Neural cell (in vitro differentiated cells): ENCODE measurements at regions not wholly inside any gene's neighbourhood (a gene's known extent, or its start where the extent isn't known, plus 50 kb on each side); places are given as distances from the start of the nearest gene placed in this dataset.

ENCODE experiments used
- H2AFZ ChIP-seq: fragments of 200-600, 300-800 bp; sonication (generic), shearing (Covaris generic); 2 replicates; pipeline ENCODE4 v1.6.0; 2014; ENCODE audit warnings: low read depth, mild to moderate bottlenecking, antibody characterized with exemption, low read length, moderate library complexity
- H3F3A ChIP-seq: fragments of 200-600 bp; shearing (Covaris generic); 2 replicates; pipeline ENCODE4 v1.6.1; 2016; ENCODE audit warnings: mild to moderate bottlenecking, moderate library complexity, mixed read lengths, antibody characterized with exemption, low read length; ENCODE audit not compliant: insufficient read depth, poor library complexity, severe bottlenecking
- H3K27ac ChIP-seq: fragments of 200-600, 300-800 bp; sonication (generic), shearing (Covaris generic); 2 replicates; pipeline ENCODE4 v1.5.1; 2014; ENCODE audit warnings: mild to moderate bottlenecking, low read length, moderate library complexity
- H3K27me3 ChIP-seq: fragments of 300-800, 200-600 bp; sonication (generic), shearing (Covaris generic); 2 replicates; pipeline ENCODE4 v1.6.0; 2014; ENCODE audit warnings: mild to moderate bottlenecking, low read depth, low read length, moderate library complexity; ENCODE audit not compliant: insufficient read depth
- H3K36me3 ChIP-seq: fragments of 300-800, 200-600 bp; sonication (generic), shearing (Covaris generic); 2 replicates; pipeline ENCODE4 v1.5.1; 2014; ENCODE audit warnings: mild to moderate bottlenecking, antibody characterized with exemption, low read length, moderate library complexity; ENCODE audit not compliant: insufficient read depth
- H3K4me2 ChIP-seq: fragments of 300-800, 200-600 bp; sonication (generic), shearing (Covaris generic); 2 replicates; pipeline ENCODE4 v1.6.0; 2014; ENCODE audit warnings: mild to moderate bottlenecking, low read length
- H3K4me3 ChIP-seq: fragments of 300-800, 200-600 bp; sonication (generic), shearing (Covaris generic); 2 replicates; pipeline ENCODE4 v1.5.1; 2014; ENCODE audit warnings: mild to moderate bottlenecking, low read length, moderate library complexity
- H3K79me2 ChIP-seq: fragments of 200-600 bp; shearing (Covaris generic); replicated peaks from 2 replicates; pipeline ENCODE4 v1.6.0; 2014; ENCODE audit warnings: mild to moderate bottlenecking, low read length, moderate library complexity; ENCODE audit not compliant: insufficient read depth
- H3K9ac ChIP-seq: fragments of 300-800, 200-600 bp; sonication (generic), shearing (Covaris generic); 2 replicates; pipeline ENCODE4 v1.6.1; 2016; ENCODE audit warnings: mild to moderate bottlenecking, low read length, mixed read lengths
- H3K9me2 ChIP-seq: fragments of 200-600 bp; shearing (Covaris generic); 2 replicates; pipeline ENCODE4 v1.6.1; 2016; ENCODE audit warnings: mild to moderate bottlenecking, low read length, mixed read lengths; ENCODE audit not compliant: insufficient read depth
- H3K9me3 ChIP-seq: fragments of 200-600, 300-800 bp; sonication (generic), shearing (Covaris generic); 2 replicates; pipeline ENCODE4 v1.6.1; 2016; ENCODE audit warnings: mild to moderate bottlenecking, mixed run types, low read length, moderate library complexity, mixed read lengths
- H4K20me1 ChIP-seq: fragments of 200-600 bp; shearing (Covaris generic); 2 replicates; pipeline ENCODE4 v1.6.1; 2016; ENCODE audit warnings: mild to moderate bottlenecking, mixed run types; ENCODE audit not compliant: insufficient read depth
- CTCF ChIP-seq: fragments of 450-650 bp; IDR thresholded peaks from 2 replicates; pipeline ENCODE4 v1.5.1; 2014; ENCODE audit warnings: antibody characterized with exemption, mild to moderate bottlenecking, moderate library complexity; ENCODE audit not compliant: poor library complexity, severe bottlenecking
- EP300 ChIP-seq: fragments of 450-650 bp; conservative IDR thresholded peaks from 2 replicates; pipeline ENCODE4 v1.6.1; 2014; ENCODE audit warnings: antibody characterized with exemption, mild to moderate bottlenecking, moderate library complexity; ENCODE audit not compliant: poor library complexity, severe bottlenecking
- EZH2 ChIP-seq: fragments of 200-600, 300-800 bp; shearing (Covaris generic), sonication (generic); IDR thresholded peaks from 2 replicates; pipeline ENCODE4 v1.6.1; 2014; ENCODE audit warnings: antibody characterized with exemption, low read length, borderline replicate concordance, mild to moderate bottlenecking; ENCODE audit not compliant: insufficient read depth, poor library complexity, severe bottlenecking
- MXI1 ChIP-seq: fragments of 450-650 bp; conservative IDR thresholded peaks from 2 replicates; pipeline ENCODE4 v1.6.1; 2014; ENCODE audit warnings: antibody characterized with exemption, mild to moderate bottlenecking; ENCODE audit not compliant: poor library complexity, severe bottlenecking
- POLR2AphosphoS5 ChIP-seq: IDR thresholded peaks from 2 replicates; pipeline ENCODE4 v1.6.1; 2012
- RAD21 ChIP-seq: fragments of 450-650 bp; conservative IDR thresholded peaks from 2 replicates; pipeline ENCODE4 v1.6.1; 2014; ENCODE audit warnings: antibody characterized with exemption, mild to moderate bottlenecking, moderate library complexity
- REST ChIP-seq: IDR thresholded peaks from 2 replicates; pipeline ENCODE4 v1.6.1; 2012; ENCODE audit warnings: borderline replicate concordance
- SMC3 ChIP-seq: fragments of 450-650 bp; conservative IDR thresholded peaks from 2 replicates; pipeline ENCODE4 v1.6.1; 2014; ENCODE audit warnings: antibody characterized with exemption, mild to moderate bottlenecking, moderate library complexity; ENCODE audit not compliant: poor library complexity
- TAF1 ChIP-seq: IDR thresholded peaks from 2 replicates; pipeline ENCODE4 v1.6.1; 2012; ENCODE audit warnings: low read depth

- H3K9ac ChIP-seq = no peak overlapping the region
Observed at GRCh38 chr4:31923634-31924033, 1203.5 kb downstream of the PCDH7 start.

GRCh38 chr4:31929676-31930345 is 1209.6 kb downstream of the PCDH7 start:
- no peaks in the 10 kb centered on the region for H3K79me2 ChIP-seq
- no peak overlapping the region for H3K4me3 ChIP-seq
- no peak overlapping the region for H3K9ac ChIP-seq
- no peaks in the 10 kb centered on the region for H3K9me2 ChIP-seq
- no peaks in the 10 kb centered on the region for H3F3A ChIP-seq
- no peaks in the 10 kb centered on the region for H3K27me3 ChIP-seq
- no peaks in the 10 kb centered on the region for H3K9me3 ChIP-seq
- no peaks in the 10 kb centered on the region for H3K36me3 ChIP-seq
- H3K27ac ChIP-seq = no peak overlapping the region
- H2AFZ ChIP-seq = no peak overlapping the region
- no peak overlapping the region for H3K4me2 ChIP-seq
- H4K20me1 ChIP-seq = no peaks in the 10 kb centered on the region
- TF ChIP-seq RAD21 = no peak
- TF ChIP-seq MXI1 = no peak
- no peak for TF ChIP-seq CTCF
- TF ChIP-seq EZH2 = no peak
- no peak for TF ChIP-seq POLR2AphosphoS5
- no peak for TF ChIP-seq SMC3
- TF ChIP-seq EP300 = no peak
- no peak for TF ChIP-seq TAF1

More at GRCh38 chr4:31923634-31924033, 1203.5 kb downstream of the PCDH7 start:
- Histone ChIP-seq H3K27me3 (no peaks in the 10 kb centered on the region), H3K9me3 (no peaks in the 10 kb centered on the region), H2AFZ (no peak overlapping the region), H3K27ac (no peak overlapping the region), H3K9me2 (no peaks in the 10 kb centered on the region), H3K79me2 (no peaks in the 10 kb centered on the region), H3K36me3 (no peaks in the 10 kb centered on the region), H4K20me1 (no peaks in the 10 kb centered on the region), H3K4me2 (no peak overlapping the region), H3K4me3 (no peak overlapping the region), H3F3A (no peaks in the 10 kb centered on the region)
- TF ChIP-seq REST (no peak), MXI1 (no peak), RAD21 (no peak), TAF1 (no peak), CTCF (no peak), SMC3 (no peak), EZH2 (no peak), EP300 (no peak), POLR2AphosphoS5 (no peak)
